Ovary (tissue), 7 donors: ENCODE measurements at regions not wholly inside any gene's neighbourhood (a gene's known extent, or its start where the extent isn't known, plus 50 kb on each side); places are given as distances from the start of the nearest gene placed in this dataset.

Experiments
- DNase-seq, 5 donors: peaks; one replicate each; pipeline ENCODE4 v3.0.0-alpha.2; 2019 to 2020
- H3K27ac ChIP-seq, 2 donors: fragments of 200-600 bp; one replicate each; pipeline versions ENCODE4 v1.5.1 to v1.8.0; 2019 to 2022
- H3K27me3 ChIP-seq: fragments of 200-600 bp; one replicate; pipeline ENCODE4 v1.8.0; 2022
- H3K36me3 ChIP-seq: fragments of 200-600 bp; sonication (generic); one replicate; pipeline ENCODE4 v1.5.1; 2019
- H3K4me1 ChIP-seq: one replicate; pipeline ENCODE4 v1.8.1; 2013; ENCODE audit warnings: mild to moderate bottlenecking, moderate library complexity; ENCODE audit not compliant: insufficient read depth
- H3K4me3 ChIP-seq: fragments of 200-600 bp; sonication (generic); one replicate; pipeline ENCODE4 v1.5.1; 2017
- H3K9me3 ChIP-seq, 2 donors: fragments of 200-600 bp in 1 of 2; sonication (generic) in 1 of 2; one replicate each; pipeline versions ENCODE4 v1.5.1 to v1.8.1; 2013 to 2019; ENCODE audit warnings: mild to moderate bottlenecking in 1 of 2, moderate library complexity in 1 of 2
- EP300 ChIP-seq: sonication (generic); formaldehyde crosslinking; IDR thresholded peaks from one replicate; pipeline ENCODE4 v1.6.1; 2017; ENCODE audit warnings: antibody characterized with exemption
- POLR2A ChIP-seq: fragments of 450-650 bp; IDR thresholded peaks from one replicate; pipeline ENCODE4 v1.6.1; 2017; ENCODE audit warnings: antibody characterized with exemption, mild to moderate bottlenecking, moderate library complexity
- WGBS, 3 donors: extraction: QIAGEN DNeasy Blood & Tissue Kit in 1 of 3; methylation state at CpG; one replicate each; pipeline versions ENCODE4 v1.1.5 to v1.1.7; 2013 to 2017; 5-methylcytosine and 5-hydroxymethylcytosine counted together
- intact Hi-C, 4 donors: fragments of 100-400 bp; cut with DNase I; formaldehyde crosslinking; loops; one replicate each; pipeline versions ENCODE4 v1.11.0 to v1.15.1; 2022 to 2023
- TF ChIP-seq, protein P1 (sequence below), 3 donors: fragments of 450-650 bp in 2 of 3; fragments of 200-600 bp in 1 of 3; IDR thresholded peaks; one replicate each; pipeline versions ENCODE4 v1.5.1 to v1.8.0; 2016 to 2022; ENCODE audit warnings: antibody characterized with exemption in 3 of 3, mild to moderate bottlenecking in 1 of 3
- donor health status: DM: no; HTN: no; CAD: no; lungs with moderate emphysema.
- donor health status: DM: no; HTN: no; CAD: no.
- donor health status: Bipolar disorder and iron deficiency.
- donor health status: DM: no; HTN: no; CAD: no.
- donor health status: DM: yes; HTN: yes; CAD: no.

DNA sequence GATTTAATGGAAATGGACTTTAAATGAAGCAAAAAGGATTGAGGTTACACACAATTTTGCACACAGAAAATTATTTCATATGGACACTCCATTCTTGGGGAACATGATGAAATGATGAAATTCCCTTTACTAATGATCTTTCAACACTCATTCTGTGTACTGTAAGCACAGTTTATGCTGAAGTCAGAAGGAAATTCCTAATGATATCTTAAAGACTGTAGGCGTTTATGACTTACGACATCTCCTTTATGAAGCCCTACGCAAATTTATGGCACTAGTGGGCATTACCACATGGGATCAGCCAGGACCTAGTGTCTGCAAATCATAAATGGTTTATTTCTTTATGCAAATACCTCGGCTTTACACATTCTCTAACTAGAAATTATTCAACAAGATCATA is 97.9 kb upstream of the SOX5 start:
- H3K4me3 ChIP-seq = no peak overlapping the region
- H3K27ac ChIP-seq = no peak overlapping the region
- H3K27me3 ChIP-seq = no peaks in the 10 kb centered on the region
- H3K9me3 ChIP-seq = no peaks in the 10 kb centered on the region
- H3K4me1 ChIP-seq = no peaks in the 10 kb centered on the region
- intact Hi-C loops = loop anchor here in 1 of 4 donors (5.0 kb wide), 1 partner anchor 315 kb away; no protein-coding TSS in a partner anchor
- 93 to 96% (median 94%) methylated on average over 4 of the region's 4 CpGs for WGBS, 3 donors
- H3K36me3 ChIP-seq = no peaks in the 10 kb centered on the region
- TF ChIP-seq POLR2A (no peak), EP300 (no peak)
- TF ChIP-seq, protein P1, sequence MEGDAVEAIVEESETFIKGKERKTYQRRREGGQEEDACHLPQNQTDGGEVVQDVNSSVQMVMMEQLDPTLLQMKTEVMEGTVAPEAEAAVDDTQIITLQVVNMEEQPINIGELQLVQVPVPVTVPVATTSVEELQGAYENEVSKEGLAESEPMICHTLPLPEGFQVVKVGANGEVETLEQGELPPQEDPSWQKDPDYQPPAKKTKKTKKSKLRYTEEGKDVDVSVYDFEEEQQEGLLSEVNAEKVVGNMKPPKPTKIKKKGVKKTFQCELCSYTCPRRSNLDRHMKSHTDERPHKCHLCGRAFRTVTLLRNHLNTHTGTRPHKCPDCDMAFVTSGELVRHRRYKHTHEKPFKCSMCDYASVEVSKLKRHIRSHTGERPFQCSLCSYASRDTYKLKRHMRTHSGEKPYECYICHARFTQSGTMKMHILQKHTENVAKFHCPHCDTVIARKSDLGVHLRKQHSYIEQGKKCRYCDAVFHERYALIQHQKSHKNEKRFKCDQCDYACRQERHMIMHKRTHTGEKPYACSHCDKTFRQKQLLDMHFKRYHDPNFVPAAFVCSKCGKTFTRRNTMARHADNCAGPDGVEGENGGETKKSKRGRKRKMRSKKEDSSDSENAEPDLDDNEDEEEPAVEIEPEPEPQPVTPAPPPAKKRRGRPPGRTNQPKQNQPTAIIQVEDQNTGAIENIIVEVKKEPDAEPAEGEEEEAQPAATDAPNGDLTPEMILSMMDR (IDR thresholded peaks at IDR 0.05) = no peak
- no peak for DNase-seq

DNA sequence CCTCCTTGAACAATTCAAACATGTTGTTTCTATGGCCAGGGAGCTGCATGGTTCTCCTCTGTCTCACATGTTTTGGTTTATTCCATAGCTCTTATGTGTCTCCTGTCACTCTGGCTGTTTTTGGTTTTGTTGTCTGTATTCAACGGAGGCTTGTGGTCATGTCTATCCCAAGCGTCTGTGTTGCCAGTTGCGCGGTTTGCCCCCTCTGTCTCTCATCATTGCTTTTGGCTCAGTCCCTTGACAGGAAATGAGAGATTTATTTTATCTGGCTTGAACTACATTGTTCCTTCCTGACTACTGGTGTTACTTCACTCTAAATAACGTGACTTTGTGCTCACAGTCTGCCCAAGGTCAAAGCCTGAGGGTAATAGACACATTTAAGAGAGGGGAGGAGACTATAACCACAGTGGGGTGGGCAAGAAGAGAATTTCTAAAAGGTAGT is 96.4 kb upstream of the SOX5 start:
- 26 to 58% (median 54%) methylated on average over 5 of the region's 5 CpGs for WGBS, 3 donors
- Histone ChIP-seq H3K36me3 (no peaks in the 10 kb centered on the region), H3K27ac (no peak overlapping the region), H3K4me1 (no peaks in the 10 kb centered on the region), H3K9me3 (no peaks in the 10 kb centered on the region), H3K27me3 (no peaks in the 10 kb centered on the region), H3K4me3 (no peak overlapping the region)
- no peak for DNase-seq
- intact Hi-C loops = loop anchor here in 1 of 4 donors (5.0 kb wide), 1 partner anchor 316 kb away; no protein-coding TSS in a partner anchor
- TF ChIP-seq EP300 = no peak
- TF ChIP-seq, protein P1 (IDR thresholded peaks at IDR 0.05) = no peak
- no peak for TF ChIP-seq POLR2A

DNA sequence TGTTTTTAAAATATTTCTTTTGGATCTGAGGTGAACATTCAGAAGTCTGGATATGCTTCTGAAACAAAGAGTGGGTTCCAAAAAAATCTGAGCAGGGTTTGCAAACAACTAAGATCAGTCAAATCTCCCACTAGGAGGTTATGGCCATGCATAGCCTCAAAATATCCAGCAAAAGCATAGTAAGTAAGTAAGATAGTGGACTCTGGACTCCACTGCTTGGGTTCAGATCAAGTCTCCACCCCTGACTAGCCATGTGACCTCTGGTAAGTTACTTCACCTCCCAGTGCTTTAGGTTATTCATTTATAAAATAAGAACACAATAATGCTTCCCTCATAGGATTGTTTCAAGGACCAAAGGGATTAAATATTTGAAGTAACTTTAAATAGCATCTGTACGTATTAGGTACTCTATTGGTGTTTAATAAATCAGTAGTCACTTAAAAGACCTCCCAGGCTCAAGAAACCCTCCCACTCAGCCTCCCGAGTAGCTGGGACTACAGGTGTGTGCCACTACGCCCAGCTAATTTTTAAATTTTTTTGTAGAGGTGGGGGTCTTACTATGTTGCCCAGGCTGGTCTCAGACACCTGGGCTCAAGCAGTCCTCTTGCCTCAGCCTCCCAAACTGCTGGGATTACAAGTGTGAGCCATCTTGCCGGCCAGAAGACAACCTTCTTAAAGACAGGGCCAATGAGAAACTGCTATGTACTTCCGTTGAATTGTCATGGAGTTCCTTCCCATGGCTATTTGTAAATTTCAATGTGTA is 95.7 kb upstream of the SOX5 start:
- no peaks in the 10 kb centered on the region for H3K9me3 ChIP-seq
- H3K4me3 ChIP-seq = no peak overlapping the region
- WGBS, 3 donors = 96 to 98% (median 97%) methylated on average over 5 of the region's 5 CpGs
- intact Hi-C loops = loop anchor here in 1 of 4 donors (5.0 kb wide), 1 partner anchor 317 kb away; no protein-coding TSS in a partner anchor
- H3K27ac ChIP-seq = no peak overlapping the region
- no peaks in the 10 kb centered on the region for H3K36me3 ChIP-seq
- TF ChIP-seq POLR2A = no peak
- TF ChIP-seq, protein P1 (IDR thresholded peaks at IDR 0.05) = no peak
- H3K4me1 ChIP-seq = no peaks in the 10 kb centered on the region
- H3K27me3 ChIP-seq = no peaks in the 10 kb centered on the region
- DNase-seq = no peak

DNA sequence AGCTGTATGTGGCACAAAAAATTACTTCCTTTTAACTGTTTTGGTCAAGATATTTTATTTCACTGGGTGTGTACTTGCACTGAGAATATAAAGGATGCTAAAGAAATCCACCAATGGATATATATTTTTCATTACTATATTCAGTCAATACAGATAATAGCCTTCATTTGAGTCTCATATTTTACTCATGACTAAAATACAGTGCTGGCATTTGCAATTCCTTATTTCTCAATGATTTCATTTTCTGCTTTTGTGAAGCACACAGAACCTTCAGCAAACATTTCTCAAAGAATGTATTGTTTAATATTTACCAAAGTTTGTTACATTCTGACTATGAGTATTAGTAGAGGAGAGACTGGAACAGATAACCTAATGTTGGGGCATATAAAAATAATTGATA is 93.2 kb upstream of the SOX5 start:
- DNase-seq = no peak
- Histone ChIP-seq H3K27me3 (no peaks in the 10 kb centered on the region), H3K9me3 (no peaks in the 10 kb centered on the region), H3K4me1 (no peaks in the 10 kb centered on the region), H3K27ac (no peak overlapping the region), H3K36me3 (no peaks in the 10 kb centered on the region), H3K4me3 (no peak overlapping the region)
- TF ChIP-seq POLR2A = no peak
- no peak for TF ChIP-seq EP300
- TF ChIP-seq, protein P1 (IDR thresholded peaks at IDR 0.05) = no peak
- intact Hi-C loops = no loop called here
